Endothelial cell of umbilical vein (primary cell): ENCODE measurements at regions not wholly inside any gene's neighbourhood (a gene's known extent, or its start where the extent isn't known, plus 50 kb on each side); places are given as distances from the start of the nearest gene placed in this dataset.

ENCODE experiments used
- CTCF ChIP-seq, 2 donors: IDR thresholded peaks; 1 replicate in 1 of 2; 2 replicates in 1 of 2; pipeline ENCODE4 v1.5.1; 2011; ENCODE audit warnings: low read length in 2 of 2, mild to moderate bottlenecking in 2 of 2, moderate library complexity in 2 of 2, control low read depth in 1 of 2, inconsistent platforms in 1 of 2, low read depth in 1 of 2; ENCODE audit not compliant: insufficient read depth in 1 of 2; ENCODE audit errors: extremely low read depth in 1 of 2
- POLR2A ChIP-seq: IDR thresholded peaks from 2 replicates; pipeline ENCODE4 v1.6.1; 2012; ENCODE audit warnings: low read depth, mild to moderate bottlenecking, control low read depth, low read length
- POLR2AphosphoS5 ChIP-seq: IDR thresholded peaks from 2 replicates; pipeline ENCODE4 v1.6.1; 2012; ENCODE audit warnings: low read depth, mild to moderate bottlenecking, control low read depth, low read length, moderate library complexity; ENCODE audit not compliant: insufficient read depth

GRCh38 chr11:15562230-15562629 lies 447.5 kb downstream of the INSC start:
- TF ChIP-seq POLR2AphosphoS5 (no peak), CTCF (IDR thresholded peaks at IDR 0.05; ENCODE audit: extremely low read depth in 1 of 2, insufficient read depth in 1 of 2, low read depth in 1 of 2, low read length in 2 of 2) (no peak), POLR2A (no peak)
